AG10803 (cell line): ENCODE measurements at regions not wholly inside any gene's neighbourhood (a gene's known extent, or its start where the extent isn't known, plus 50 kb on each side); places are given as distances from the start of the nearest gene placed in this dataset.

Experiments
- DNase-seq: peaks from one replicate; pipeline ENCODE4 v3.0.0; 2010; ENCODE audit warnings: low read depth
- H3K4me3 ChIP-seq: 2 replicates; pipeline ENCODE4 v1.5.1; 2011; ENCODE audit warnings: mild to moderate bottlenecking, low read length, control low read depth
- TF ChIP-seq, protein P1 (sequence below): conservative IDR thresholded peaks from 2 replicates; pipeline ENCODE4 v1.5.1; 2011; ENCODE audit warnings: mild to moderate bottlenecking, low read length, control low read depth, inconsistent platforms

DNA sequence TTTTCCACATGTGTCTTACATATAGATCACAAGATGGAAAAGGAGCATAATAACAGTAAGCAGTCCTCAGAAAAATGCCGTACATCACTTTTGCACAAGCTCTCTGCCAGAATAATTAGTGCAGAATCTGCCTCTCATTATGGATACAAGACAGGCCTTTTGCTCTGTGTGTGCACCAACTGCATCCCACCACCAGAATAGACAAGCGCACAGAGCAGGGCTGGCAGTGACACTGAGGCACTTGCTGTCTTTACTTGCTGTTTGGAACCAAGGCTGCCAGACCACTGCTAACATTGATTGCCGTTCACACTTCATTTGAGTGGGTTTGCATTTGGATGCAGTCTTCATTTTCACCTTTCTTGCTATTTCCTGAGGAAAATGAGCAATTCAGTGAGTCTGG lies 741.3 kb downstream of the TLE1 start:
- TF ChIP-seq, protein P1, sequence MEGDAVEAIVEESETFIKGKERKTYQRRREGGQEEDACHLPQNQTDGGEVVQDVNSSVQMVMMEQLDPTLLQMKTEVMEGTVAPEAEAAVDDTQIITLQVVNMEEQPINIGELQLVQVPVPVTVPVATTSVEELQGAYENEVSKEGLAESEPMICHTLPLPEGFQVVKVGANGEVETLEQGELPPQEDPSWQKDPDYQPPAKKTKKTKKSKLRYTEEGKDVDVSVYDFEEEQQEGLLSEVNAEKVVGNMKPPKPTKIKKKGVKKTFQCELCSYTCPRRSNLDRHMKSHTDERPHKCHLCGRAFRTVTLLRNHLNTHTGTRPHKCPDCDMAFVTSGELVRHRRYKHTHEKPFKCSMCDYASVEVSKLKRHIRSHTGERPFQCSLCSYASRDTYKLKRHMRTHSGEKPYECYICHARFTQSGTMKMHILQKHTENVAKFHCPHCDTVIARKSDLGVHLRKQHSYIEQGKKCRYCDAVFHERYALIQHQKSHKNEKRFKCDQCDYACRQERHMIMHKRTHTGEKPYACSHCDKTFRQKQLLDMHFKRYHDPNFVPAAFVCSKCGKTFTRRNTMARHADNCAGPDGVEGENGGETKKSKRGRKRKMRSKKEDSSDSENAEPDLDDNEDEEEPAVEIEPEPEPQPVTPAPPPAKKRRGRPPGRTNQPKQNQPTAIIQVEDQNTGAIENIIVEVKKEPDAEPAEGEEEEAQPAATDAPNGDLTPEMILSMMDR: no peak
- H3K4me3 ChIP-seq: no peak overlapping the region
- no peak for DNase-seq

DNA sequence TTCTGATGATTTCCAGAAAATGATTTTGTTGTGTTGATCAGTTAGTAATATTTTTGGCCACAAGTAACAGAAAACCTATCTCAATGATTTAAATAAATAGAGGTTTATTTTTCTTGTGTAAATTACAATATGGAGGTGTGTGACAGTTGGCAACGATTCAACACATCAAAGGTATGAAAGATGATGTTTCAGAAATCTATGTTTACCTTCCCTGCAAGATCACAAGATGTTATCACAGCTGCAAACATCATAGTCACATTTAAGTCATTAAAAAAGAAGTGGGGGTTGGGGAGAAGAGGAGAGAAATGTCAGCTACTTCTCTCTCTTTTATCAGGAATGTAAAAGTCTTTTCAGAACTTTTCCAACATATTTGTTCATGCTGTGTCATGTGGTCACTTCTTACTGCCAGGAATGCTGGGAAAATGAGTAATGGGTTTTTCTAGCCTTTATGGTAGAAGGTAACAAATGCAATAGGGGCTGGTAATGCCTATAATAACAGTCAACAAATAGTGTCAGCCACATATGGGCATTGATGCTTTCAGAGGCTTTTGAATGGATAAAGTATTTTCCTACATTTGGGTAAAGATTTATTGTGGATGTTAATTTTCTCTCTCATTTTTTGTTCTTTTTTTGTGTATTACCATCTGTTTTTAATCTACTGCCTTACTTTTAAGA lies 742.7 kb downstream of the TLE1 start:
- H3K4me3 ChIP-seq: no peak overlapping the region
- DNase-seq: no peak
- TF ChIP-seq, protein P1: no peak

DNA sequence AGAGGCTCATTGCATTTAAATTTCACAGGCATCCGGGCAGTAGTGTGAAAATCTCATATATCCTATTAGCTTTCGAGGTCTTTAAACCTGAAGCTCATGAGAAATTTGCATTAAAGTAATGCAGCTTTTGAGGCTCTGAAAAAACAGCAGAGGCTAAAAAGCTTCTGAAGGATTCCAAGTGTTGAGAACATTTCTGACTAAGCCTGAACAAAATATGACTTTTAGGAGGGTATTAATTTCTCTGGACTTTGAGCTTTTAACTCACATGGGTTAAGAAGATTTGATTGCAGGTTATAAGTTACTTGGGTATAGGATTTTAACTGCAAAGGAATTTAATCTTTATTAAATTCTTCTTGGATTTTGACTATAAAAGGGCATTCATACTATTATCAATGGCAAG lies 743.9 kb downstream of the TLE1 start:
- TF ChIP-seq, protein P1: no peak
- H3K4me3 ChIP-seq: no peak overlapping the region
- no peak for DNase-seq

DNA sequence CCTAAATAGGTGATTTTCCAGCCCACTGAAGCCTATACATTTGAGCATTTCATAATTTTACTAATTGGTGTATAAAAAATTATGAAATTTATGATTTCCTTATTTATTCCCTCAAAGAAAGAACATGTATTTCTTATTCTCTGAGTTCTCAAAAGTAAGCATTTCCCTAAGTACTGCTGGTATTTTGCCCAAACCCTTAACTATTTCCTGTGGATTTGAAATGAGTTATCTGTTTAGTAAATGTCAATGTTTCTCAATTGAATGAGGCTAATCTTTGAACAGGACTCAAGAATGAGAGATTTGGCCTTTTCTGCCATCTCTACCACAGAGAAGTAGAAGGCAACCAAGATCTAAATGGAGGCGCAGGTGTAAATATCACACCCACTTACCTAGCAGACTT lies 751.7 kb downstream of the TLE1 start:
- DNase-seq: no peak
- no peak overlapping the region for H3K4me3 ChIP-seq
- TF ChIP-seq, protein P1: no peak

DNA sequence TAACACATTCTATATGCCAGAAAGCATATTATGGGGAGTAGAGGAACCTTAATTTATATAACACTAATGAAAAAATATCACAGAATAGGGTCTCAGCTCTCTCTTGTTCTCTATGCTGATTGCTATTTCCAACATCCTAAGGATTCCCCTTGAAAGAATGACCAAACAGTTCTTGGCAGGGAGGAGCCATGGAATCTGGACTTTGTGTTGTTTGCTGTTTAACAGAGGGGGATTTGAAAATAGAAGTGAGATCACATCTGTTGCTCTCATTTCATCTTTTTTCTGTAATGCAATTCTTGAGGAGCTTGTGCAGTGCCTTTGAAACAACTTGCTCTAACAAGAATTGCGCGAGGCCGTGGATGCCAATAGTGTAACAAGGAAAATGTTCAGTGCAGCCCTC lies 755.3 kb downstream of the TLE1 start:
- H3K4me3 ChIP-seq: no peak overlapping the region
- no peak for DNase-seq
- TF ChIP-seq, protein P1: no peak

DNA sequence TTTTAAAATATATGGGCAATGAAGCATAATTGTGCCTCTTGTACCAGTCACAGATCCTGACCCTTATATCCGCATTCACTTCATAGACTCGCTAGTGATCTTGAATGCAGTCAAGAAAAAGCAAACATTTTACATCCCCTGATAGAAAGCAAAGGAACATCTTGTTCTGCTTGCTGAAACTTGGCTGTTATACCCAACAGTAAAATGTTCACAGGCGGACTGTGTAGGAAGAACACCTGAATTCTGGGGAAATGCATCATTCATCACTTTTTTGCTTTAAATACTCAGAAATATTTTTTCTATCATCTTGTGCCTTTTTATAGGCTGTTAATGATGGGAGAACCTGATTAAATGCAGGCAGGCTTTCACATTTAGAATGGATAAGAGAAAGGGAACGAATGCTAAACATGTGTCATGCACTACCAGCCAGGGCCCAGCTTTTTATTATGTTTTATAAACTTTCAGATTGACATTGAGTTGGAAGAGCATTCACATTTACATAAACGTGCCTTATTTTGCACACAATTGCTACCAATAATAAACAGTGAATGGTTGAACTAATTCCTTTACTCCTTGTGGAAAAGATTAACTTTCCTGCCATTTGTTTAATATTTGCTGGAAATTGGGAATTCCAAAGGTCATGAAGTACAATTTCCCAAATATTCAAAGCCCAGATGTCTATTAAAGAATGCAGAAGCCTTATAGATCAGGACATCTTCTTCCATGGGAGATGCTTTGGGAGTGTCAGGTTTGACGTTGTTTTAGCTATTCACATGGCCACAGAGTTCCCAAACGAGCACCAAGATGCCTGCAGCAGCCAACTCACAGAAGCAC lies 756.2 kb downstream of the TLE1 start:
- no peak for DNase-seq
- no peak overlapping the region for H3K4me3 ChIP-seq
- TF ChIP-seq, protein P1: no peak

DNA sequence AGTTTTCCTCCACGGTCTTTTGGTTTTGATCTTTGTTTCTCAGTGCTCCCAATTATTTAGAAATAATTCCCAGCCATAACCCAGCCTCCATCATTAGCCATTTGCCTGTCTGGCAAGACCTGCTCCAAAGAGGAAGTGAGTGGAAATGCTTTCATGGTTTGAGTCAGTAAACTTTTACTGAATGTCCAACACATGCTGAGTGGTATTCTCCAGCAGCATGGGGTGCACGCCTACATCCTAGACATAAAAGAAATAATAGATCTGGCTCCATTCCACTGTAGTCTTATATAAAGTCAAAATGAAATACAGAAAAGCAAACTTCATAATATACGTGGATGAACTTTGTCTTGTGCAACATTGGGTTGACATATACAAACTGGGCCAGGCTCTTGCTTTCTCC lies 757.2 kb downstream of the TLE1 start:
- TF ChIP-seq, protein P1: no peak
- no peak overlapping the region for H3K4me3 ChIP-seq
- DNase-seq: no peak
